MCF 10A (cell line): ENCODE measurements at regions not wholly inside any gene's neighbourhood (a gene's known extent, or its start where the extent isn't known, plus 50 kb on each side); places are given as distances from the start of the nearest gene placed in this dataset.
A peak's percentile ranks its signal among the peaks of the same experiment; 100 is the strongest.

Experiments used
- BruUV-seq: library from RNA; stranded (reverse); fragments of 400-500 nt; replicated peaks from 2 replicates; lab custom pipeline; 2021; lab: Mats Ljungman, UMichigan
- CTCF ChIA-PET: fragments of 300-600 bp; sonication (Branson Sonifier 250); formaldehyde crosslinking; extraction: SDS; loops from one replicate; lab custom pipeline; 2021; ENCODE audit warnings: antibody characterized with exemption, inconsistent platforms; lab: Yijun Ruan, JAX
- POLR2A ChIA-PET: fragments of 300-600, 350-650 bp; sonication (Branson Sonifier 250); formaldehyde crosslinking; extraction: SDS; loops from one replicate; lab custom pipeline; 2020; ENCODE audit warnings: antibody characterized with exemption, inconsistent platforms; lab: Yijun Ruan, JAX
- DNase-seq: peaks from one replicate; pipeline ENCODE4 v3.0.0-alpha.2; 2018; ENCODE audit not compliant: unreplicated experiment
- H3K27ac Mint-ChIP-seq: one replicate; pipeline ENCODE4 v1.8.0; 2022; ENCODE audit warnings: mild to moderate bottlenecking, low read depth, mixed read lengths; ENCODE audit not compliant: unreplicated experiment
- H3K27me3 Mint-ChIP-seq: one replicate; pipeline ENCODE4 v1.8.0; 2022; ENCODE audit warnings: mixed read lengths; ENCODE audit not compliant: insufficient read depth, unreplicated experiment
- H3K36me3 Mint-ChIP-seq: one replicate; pipeline ENCODE4 v1.8.0; 2022; ENCODE audit warnings: mild to moderate bottlenecking, moderate library complexity, mixed read lengths; ENCODE audit not compliant: insufficient read depth, unreplicated experiment
- H3K4me1 Mint-ChIP-seq: one replicate; pipeline ENCODE4 v1.8.0; 2022; ENCODE audit warnings: mixed read lengths; ENCODE audit not compliant: insufficient read depth, unreplicated experiment
- H3K4me3 Mint-ChIP-seq: one replicate; pipeline ENCODE4 v1.8.0; 2022; ENCODE audit warnings: mild to moderate bottlenecking, moderate library complexity, mixed read lengths; ENCODE audit not compliant: unreplicated experiment
- H3K9me3 Mint-ChIP-seq: one replicate; pipeline ENCODE4 v1.8.0; 2022; ENCODE audit warnings: mixed read lengths; ENCODE audit not compliant: unreplicated experiment
- CTCF ChIP-seq: fragments of 200-600 bp; IDR thresholded peaks from one replicate; pipeline ENCODE4 v1.8.0; 2022; ENCODE audit warnings: antibody characterized with exemption, mild to moderate bottlenecking; ENCODE audit not compliant: unreplicated experiment
- intact Hi-C: fragments of 100-400 bp; cut with micrococcal nuclease; formaldehyde crosslinking; loops from 2 replicates; pipeline ENCODE4 v1.14.1; 2022

GRCh38 chrX:151821226-151821625 is 86.7 kb downstream of the CNGA2 start:
- no peak for TF ChIP-seq CTCF
- ChIA-PET CTCF (interaction anchor here (1.1 to 1.5 kb wide), 2 partner anchors 66 to 68 kb away, joined by 3 to 10 read pairs; no protein-coding TSS in a partner anchor), POLR2A (interaction anchor here (0.6 to 1.3 kb wide), 2 partner anchors 876 to 1009 kb away, joined by 3 read pairs; partner anchors contain the start of gene CETN2)
- Mint-ChIP-seq H3K4me1 (peaks cover 5% of the 10 kb centered on the region), H3K27ac (no peak overlapping the region), H3K36me3 (no peaks in the 10 kb centered on the region), H3K4me3 (no peak overlapping the region), H3K9me3 (peaks cover 5% of the 10 kb centered on the region), H3K27me3 (no peaks in the 10 kb centered on the region)
- intact Hi-C loops = no loop called here
- no TSS peak for BruUV-seq
- peak; percentile 24 for DNase-seq

- no peak for TF ChIP-seq CTCF
- H3K9me3 Mint-ChIP-seq = peaks cover 7% of the 10 kb centered on the region
- intact Hi-C loops = loop anchor here (5.0 kb wide), 1 partner anchor 247 kb away; no protein-coding TSS in a partner anchor
- ChIA-PET CTCF (interaction anchor here (0.5 to 3.3 kb wide), 16 partner anchors 14 to 815 kb away, joined by 3 to 28 read pairs (median 7); partner anchors contain the start of gene GABRE), POLR2A (interaction anchor here (1.4 to 2.4 kb wide), 4 partner anchors 18 to 149 kb away, joined by 4 to 11 read pairs (median 6); partner anchors contain the start of gene GABRE)
- no peaks in the 10 kb centered on the region for H3K27me3 Mint-ChIP-seq
- DNase-seq = no peak
- peaks cover 4% of the 10 kb centered on the region for H3K36me3 Mint-ChIP-seq
- no TSS peak for BruUV-seq
- H3K4me3 Mint-ChIP-seq = no peak overlapping the region
- peaks cover 21% of the 10 kb centered on the region for H3K4me1 Mint-ChIP-seq
- H3K27ac Mint-ChIP-seq = no peak overlapping the region
Observed at GRCh38 chrX:151825007-151825406, 87.7 kb upstream of the MAGEA4 start.

GRCh38 chrX:151825925-151826485 is 86.7 kb upstream of the MAGEA4 start:
- BruUV-seq = no TSS peak
- peaks cover 7% of the 10 kb centered on the region for H3K9me3 Mint-ChIP-seq
- no peaks in the 10 kb centered on the region for H3K27me3 Mint-ChIP-seq
- peak; percentile 32 for TF ChIP-seq CTCF
- peaks cover 5% of the 10 kb centered on the region for H3K36me3 Mint-ChIP-seq
- H3K27ac Mint-ChIP-seq = peak overlapping the region; percentile 33
- H3K4me3 Mint-ChIP-seq = no peak overlapping the region
- H3K4me1 Mint-ChIP-seq = peaks cover 21% of the 10 kb centered on the region
- ChIA-PET CTCF (interaction anchor here (0.6 to 3.3 kb wide), 22 partner anchors 9 to 814 kb away, joined by 3 to 28 read pairs (median 4); partner anchors contain the start of gene GABRE), POLR2A (interaction anchor here (0.6 to 2.4 kb wide), 8 partner anchors 19 to 807 kb away, joined by 3 to 11 read pairs (median 4); partner anchors contain the start of gene GABRE)
- intact Hi-C loops = loop anchor here (1.0 to 5.0 kb wide), 5 partner anchors 71 to 806 kb away; no protein-coding TSS in a partner anchor
- DNase-seq = peak; percentile 92

- Mint-ChIP-seq H3K36me3 (peaks cover 5% of the 10 kb centered on the region), H3K27me3 (no peaks in the 10 kb centered on the region), H3K4me3 (no peak overlapping the region), H3K9me3 (peaks cover 7% of the 10 kb centered on the region), H3K4me1 (peaks cover 21% of the 10 kb centered on the region), H3K27ac (no peak overlapping the region)
- POLR2A ChIA-PET = no interaction called here
- TF ChIP-seq CTCF = no peak
- CTCF ChIA-PET = interaction anchor here (1.2 kb wide), 1 partner anchor 9 kb away, joined by 4 read pairs; no protein-coding TSS in a partner anchor
- BruUV-seq = no TSS peak
- DNase-seq = peak; percentile 28
- intact Hi-C loops = loop anchor here (5.0 kb wide), 1 partner anchor 244 kb away; no protein-coding TSS in a partner anchor
Observed at GRCh38 chrX:151828439-151829080, 84.1 kb upstream of the MAGEA4 start.
